ENCODE measurements at regions not wholly inside any gene's neighbourhood (a gene's known extent, or its start where the extent isn't known, plus 50 kb on each side); places are given as distances from the start of the nearest gene placed in this dataset.

GRCh38 chr21:21730512-21730911, 732.3 kb downstream of the NCAM2 start:
- no peaks in the 10 kb centered on the region for H3K27me3 Mint-ChIP-seq (ENCODE audit: insufficient read depth, low read depth)
- TF ChIP-seq EZH2 (IDR thresholded peaks at IDR 0.05) (no peak), EZH2phosphoT487 (IDR thresholded peaks at IDR 0.05) (no peak), CTCF (IDR thresholded peaks at IDR 0.05) (no peak)
- Histone ChIP-seq H3K4me3 (no peak overlapping the region), H3F3A (ENCODE audit: low read depth) (no peaks in the 10 kb centered on the region), H4K20me1 (ENCODE audit: low read depth) (no peaks in the 10 kb centered on the region), H3K9ac (no peak overlapping the region), H3K27ac (no peak overlapping the region), H3K79me2 (ENCODE audit: low read depth) (no peaks in the 10 kb centered on the region), H2AFZ (replicated peaks) (no peak overlapping the region), H3K4me1 (no peaks in the 10 kb centered on the region), H3K36me3 (no peaks in the 10 kb centered on the region), H3K9me3 (ENCODE audit: low read depth) (no peaks in the 10 kb centered on the region), H3K27me3 (no peaks in the 10 kb centered on the region), H3K4me2 (no peak overlapping the region)
- H3K4me3 Mint-ChIP-seq = no peak overlapping the region
- H3K4me1 Mint-ChIP-seq = no peaks in the 10 kb centered on the region
- no peaks in the 10 kb centered on the region for H3K36me3 Mint-ChIP-seq
- H3K9me3 Mint-ChIP-seq = no peaks in the 10 kb centered on the region
- no peak for DNase-seq (ENCODE audit: low spot score)
- H3K27ac Mint-ChIP-seq = no peak overlapping the region

GRCh38 chr21:21731626-21732025, 733.4 kb downstream of the NCAM2 start:
- DNase-seq (ENCODE audit: low spot score) = no peak
- Histone ChIP-seq H3K27me3 (no peaks in the 10 kb centered on the region), H3K4me1 (no peaks in the 10 kb centered on the region), H3K79me2 (ENCODE audit: low read depth) (no peaks in the 10 kb centered on the region), H4K20me1 (ENCODE audit: low read depth) (no peaks in the 10 kb centered on the region), H3K4me3 (no peak overlapping the region), H3K4me2 (no peak overlapping the region), H3F3A (ENCODE audit: low read depth) (no peaks in the 10 kb centered on the region), H3K9ac (no peak overlapping the region), H3K9me3 (ENCODE audit: low read depth) (no peaks in the 10 kb centered on the region), H3K36me3 (no peaks in the 10 kb centered on the region), H2AFZ (replicated peaks) (no peak overlapping the region), H3K27ac (no peak overlapping the region)
- no peaks in the 10 kb centered on the region for H3K36me3 Mint-ChIP-seq
- H3K9me3 Mint-ChIP-seq = no peaks in the 10 kb centered on the region
- H3K27me3 Mint-ChIP-seq (ENCODE audit: insufficient read depth, low read depth) = no peaks in the 10 kb centered on the region
- no peaks in the 10 kb centered on the region for H3K4me1 Mint-ChIP-seq
- TF ChIP-seq EZH2phosphoT487 (IDR thresholded peaks at IDR 0.05) (no peak), EZH2 (IDR thresholded peaks at IDR 0.05) (no peak), CTCF (IDR thresholded peaks at IDR 0.05) (no peak)
- H3K4me3 Mint-ChIP-seq = no peak overlapping the region
- H3K27ac Mint-ChIP-seq = no peak overlapping the region

- Mint-ChIP-seq H3K9me3 (no peaks in the 10 kb centered on the region), H3K27ac (no peak overlapping the region), H3K27me3 (ENCODE audit: insufficient read depth, low read depth) (no peaks in the 10 kb centered on the region), H3K4me1 (no peaks in the 10 kb centered on the region), H3K36me3 (no peaks in the 10 kb centered on the region), H3K4me3 (no peak overlapping the region)
- Histone ChIP-seq H3K9ac (no peak overlapping the region), H3K27ac (no peak overlapping the region), H2AFZ (replicated peaks) (no peak overlapping the region), H3K4me1 (no peaks in the 10 kb centered on the region), H4K20me1 (ENCODE audit: low read depth) (no peaks in the 10 kb centered on the region), H3F3A (ENCODE audit: low read depth) (no peaks in the 10 kb centered on the region), H3K36me3 (no peaks in the 10 kb centered on the region), H3K79me2 (ENCODE audit: low read depth) (no peaks in the 10 kb centered on the region), H3K4me3 (no peak overlapping the region), H3K9me3 (ENCODE audit: low read depth) (no peaks in the 10 kb centered on the region), H3K27me3 (no peaks in the 10 kb centered on the region), H3K4me2 (no peak overlapping the region)
- no peak for DNase-seq (ENCODE audit: low spot score)
- TF ChIP-seq EZH2phosphoT487 (IDR thresholded peaks at IDR 0.05) (no peak), CTCF (IDR thresholded peaks at IDR 0.05) (no peak), EZH2 (IDR thresholded peaks at IDR 0.05) (no peak)
These were observed 735.9 kb downstream of the NCAM2 start for GRCh38 chr21:21734088-21734487.

- Histone ChIP-seq H3K9ac (no peak overlapping the region), H4K20me1 (ENCODE audit: low read depth) (no peaks in the 10 kb centered on the region), H3K79me2 (ENCODE audit: low read depth) (no peaks in the 10 kb centered on the region), H2AFZ (replicated peaks) (no peak overlapping the region), H3K4me1 (no peaks in the 10 kb centered on the region), H3K27ac (no peak overlapping the region), H3K36me3 (no peaks in the 10 kb centered on the region), H3K4me2 (no peak overlapping the region), H3K27me3 (no peaks in the 10 kb centered on the region), H3K9me3 (ENCODE audit: low read depth) (no peaks in the 10 kb centered on the region), H3F3A (ENCODE audit: low read depth) (no peaks in the 10 kb centered on the region), H3K4me3 (no peak overlapping the region)
- no peaks in the 10 kb centered on the region for H3K27me3 Mint-ChIP-seq (ENCODE audit: insufficient read depth, low read depth)
- TF ChIP-seq EZH2phosphoT487 (IDR thresholded peaks at IDR 0.05) (no peak), EZH2 (IDR thresholded peaks at IDR 0.05) (no peak), CTCF (IDR thresholded peaks at IDR 0.05) (no peak)
- no peaks in the 10 kb centered on the region for H3K9me3 Mint-ChIP-seq
- H3K27ac Mint-ChIP-seq = no peak overlapping the region
- no peak overlapping the region for H3K4me3 Mint-ChIP-seq
- no peaks in the 10 kb centered on the region for H3K4me1 Mint-ChIP-seq
- no peak for DNase-seq (ENCODE audit: low spot score)
- H3K36me3 Mint-ChIP-seq = no peaks in the 10 kb centered on the region
These were observed 739.0 kb downstream of the NCAM2 start for GRCh38 chr21:21737186-21737585.

All from neural progenitor cell (in vitro differentiated cells).